ENCODE measurements at regions not wholly inside any gene's neighbourhood (a gene's known extent, or its start where the extent isn't known, plus 50 kb on each side); places are given as distances from the start of the nearest gene placed in this dataset.
"Not testable (repeated sequence)": the region's sequence is repeated elsewhere in the genome, so short reads cannot be mapped to it uniquely, and the experiment has no call there.

- no peaks in the 10 kb centered on the region for H3K36me3 Mint-ChIP-seq (ENCODE audit: low read depth)
- H3K4me3 Mint-ChIP-seq = no peak overlapping the region
- no peaks in the 10 kb centered on the region for H3K9me3 Mint-ChIP-seq
- peaks cover 3% of the 10 kb centered on the region for H3K27me3 Mint-ChIP-seq (ENCODE audit: insufficient read depth)
- no peaks in the 10 kb centered on the region for H3K4me1 Mint-ChIP-seq (ENCODE audit: low read depth)
- DNase-seq (ENCODE audit: low spot score) = no peak
- intact Hi-C loops (cut with micrococcal nuclease) = no loop called here
- no peak overlapping the region for H3K27ac Mint-ChIP-seq
Measured at GRCh38 chr20:48377940-48378339, 449.9 kb downstream of the PREX1 start.

- H3K9me3 Mint-ChIP-seq = no peaks in the 10 kb centered on the region
- no peak overlapping the region for H3K4me3 Mint-ChIP-seq
- H3K36me3 Mint-ChIP-seq (ENCODE audit: low read depth) = no peaks in the 10 kb centered on the region
- H3K4me1 Mint-ChIP-seq (ENCODE audit: low read depth) = no peaks in the 10 kb centered on the region
- intact Hi-C loops (cut with micrococcal nuclease) = no loop called here
- DNase-seq (ENCODE audit: low spot score) = no peak
- no peak overlapping the region for H3K27ac Mint-ChIP-seq
- peaks cover 8% of the 10 kb centered on the region for H3K27me3 Mint-ChIP-seq (ENCODE audit: insufficient read depth)
Measured at GRCh38 chr20:48375804-48376203, 452.0 kb downstream of the PREX1 start.

DNA sequence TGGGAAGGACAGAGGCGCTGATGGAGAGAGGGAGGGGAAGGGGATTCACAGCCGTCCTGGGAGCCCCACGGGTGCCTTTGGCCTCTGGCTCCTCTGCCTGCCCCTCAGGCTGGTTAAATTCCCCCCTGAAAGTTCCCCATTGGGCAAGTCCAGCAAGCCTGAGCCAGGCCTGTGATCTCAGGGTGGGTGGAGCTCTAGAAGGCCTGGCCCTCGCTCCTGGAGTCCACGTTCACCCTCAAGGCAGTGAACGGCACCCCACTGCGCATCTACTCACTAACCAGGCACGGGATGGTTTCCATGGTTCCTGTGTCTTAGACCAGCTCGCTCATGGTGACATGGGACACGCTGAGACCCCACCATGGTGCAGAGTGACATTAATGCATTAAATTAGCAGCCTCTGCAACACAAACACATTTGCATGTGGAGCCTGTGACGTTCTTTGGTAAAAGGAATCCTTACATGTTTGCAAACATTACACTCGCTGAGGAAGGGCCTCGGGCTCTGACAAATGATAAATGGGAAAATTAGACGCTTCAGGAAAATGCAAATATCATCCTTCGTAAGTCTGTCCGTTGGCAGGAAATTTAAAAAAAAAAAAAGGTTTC is 452.7 kb downstream of the PREX1 start:
- Mint-ChIP-seq H3K4me1 (ENCODE audit: low read depth) (no peaks in the 10 kb centered on the region), H3K27ac (no peak overlapping the region), H3K27me3 (ENCODE audit: insufficient read depth) (peaks cover 11% of the 10 kb centered on the region), H3K4me3 (no peak overlapping the region), H3K36me3 (ENCODE audit: low read depth) (no peaks in the 10 kb centered on the region), H3K9me3 (no peaks in the 10 kb centered on the region)
- intact Hi-C loops (cut with micrococcal nuclease) = no loop called here
- no peak for DNase-seq (ENCODE audit: low spot score)

- H3K27ac Mint-ChIP-seq; DNase-seq (ENCODE audit: low spot score); H3K9me3 Mint-ChIP-seq; H3K4me3 Mint-ChIP-seq; H3K36me3 Mint-ChIP-seq (ENCODE audit: low read depth); intact Hi-C loops (cut with micrococcal nuclease); H3K4me1 Mint-ChIP-seq (ENCODE audit: low read depth): not testable (repeated sequence)
- H3K27me3 Mint-ChIP-seq (ENCODE audit: insufficient read depth) = peaks cover 11% of the 10 kb centered on the region
Measured at GRCh38 chr20:48374031-48374907, 453.5 kb downstream of the PREX1 start.

DNA sequence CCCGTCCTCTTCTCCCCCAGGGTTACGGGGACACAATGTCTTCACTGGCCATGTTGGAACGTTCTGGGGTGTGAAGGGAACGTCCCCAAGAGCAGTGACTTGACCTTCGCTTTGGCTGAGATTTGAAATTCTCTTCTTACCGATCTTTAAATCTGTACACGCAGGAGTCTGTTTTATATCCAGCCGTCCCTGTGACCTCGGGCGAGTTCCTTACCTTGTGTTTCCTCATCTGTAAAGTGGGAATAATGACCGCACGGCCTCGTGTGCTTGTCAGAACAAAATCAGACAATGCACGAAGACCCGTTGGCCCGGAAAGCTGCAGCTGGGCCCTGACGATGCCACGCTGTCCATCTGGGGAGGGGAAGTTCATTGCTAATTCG is 454.3 kb downstream of the PREX1 start:
- no peaks in the 10 kb centered on the region for H3K9me3 Mint-ChIP-seq
- H3K27me3 Mint-ChIP-seq (ENCODE audit: insufficient read depth) = peaks cover 11% of the 10 kb centered on the region
- intact Hi-C loops (cut with micrococcal nuclease) = no loop called here
- H3K4me3 Mint-ChIP-seq = no peak overlapping the region
- no peak for DNase-seq (ENCODE audit: low spot score)
- no peak overlapping the region for H3K27ac Mint-ChIP-seq
- no peaks in the 10 kb centered on the region for H3K36me3 Mint-ChIP-seq (ENCODE audit: low read depth)
- H3K4me1 Mint-ChIP-seq (ENCODE audit: low read depth) = no peaks in the 10 kb centered on the region

DNA sequence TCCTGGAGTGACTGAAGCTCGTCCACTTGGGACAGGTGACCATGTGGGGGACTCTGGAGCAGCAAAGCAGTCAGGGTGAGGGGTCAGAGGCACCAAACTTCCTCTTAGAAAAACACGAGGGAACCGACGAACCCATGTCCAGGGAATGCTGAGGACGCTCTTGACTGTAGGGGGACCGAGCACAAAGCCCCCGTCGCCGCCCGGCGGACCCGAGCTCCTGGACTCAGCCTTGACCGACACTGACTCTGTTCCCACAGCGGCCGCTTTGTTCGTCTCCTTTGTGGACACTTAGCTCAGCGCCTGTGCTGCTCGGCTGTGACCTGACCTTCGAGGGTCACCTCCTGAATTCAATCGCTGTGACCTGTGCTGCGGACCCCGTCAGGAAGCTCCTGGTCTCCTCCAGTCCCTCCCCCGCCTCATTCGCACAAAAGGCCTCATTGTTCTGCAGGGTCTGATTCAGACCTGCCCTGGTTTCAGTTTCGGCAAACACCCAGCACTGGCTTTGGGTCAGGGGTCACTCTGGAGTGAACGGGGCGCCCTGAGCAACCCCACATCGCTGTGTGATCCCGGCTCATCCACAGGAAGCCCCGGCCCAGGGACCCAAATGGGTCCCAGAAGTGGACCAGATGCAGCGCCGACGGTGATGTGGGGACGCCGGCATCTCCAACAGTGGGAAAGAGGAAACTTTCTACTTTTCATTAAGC is 454.8 kb downstream of the PREX1 start:
- H3K9me3 Mint-ChIP-seq; intact Hi-C loops (cut with micrococcal nuclease); H3K27ac Mint-ChIP-seq; DNase-seq (ENCODE audit: low spot score); H3K4me1 Mint-ChIP-seq (ENCODE audit: low read depth); H3K4me3 Mint-ChIP-seq; H3K36me3 Mint-ChIP-seq (ENCODE audit: low read depth): not testable (repeated sequence)
- peaks cover 11% of the 10 kb centered on the region for H3K27me3 Mint-ChIP-seq (ENCODE audit: insufficient read depth)

GRCh38 chr20:48371211-48371610 is 456.6 kb downstream of the PREX1 start:
- intact Hi-C loops (cut with micrococcal nuclease) = no loop called here

DNA sequence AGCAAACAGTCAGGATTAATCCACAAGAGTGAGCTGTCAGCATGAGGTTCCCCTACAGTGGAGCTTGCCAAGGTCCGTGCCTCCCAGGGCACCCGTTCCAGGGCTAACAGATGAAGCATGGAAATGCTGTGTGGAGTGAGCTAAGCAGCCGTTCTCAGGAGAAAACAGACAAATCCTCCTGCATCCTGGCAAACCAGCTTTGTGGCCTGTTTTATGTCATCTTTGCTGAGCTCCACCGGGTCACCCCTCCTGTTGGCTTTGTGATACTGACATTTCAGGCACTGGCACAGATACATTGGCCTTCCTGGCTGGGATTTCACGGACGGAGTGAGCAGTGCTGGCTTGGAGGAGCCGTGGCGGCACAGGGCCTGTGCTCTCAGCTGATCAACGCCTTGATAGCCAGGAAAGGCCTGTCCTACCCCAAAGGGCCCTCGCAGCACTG is 459.2 kb downstream of the PREX1 start:
- H3K27me3 Mint-ChIP-seq (ENCODE audit: insufficient read depth); H3K4me3 Mint-ChIP-seq; H3K36me3 Mint-ChIP-seq (ENCODE audit: low read depth); H3K27ac Mint-ChIP-seq; H3K9me3 Mint-ChIP-seq; intact Hi-C loops (cut with micrococcal nuclease); DNase-seq (ENCODE audit: low spot score): not testable (repeated sequence)
- peaks cover 14% of the 10 kb centered on the region for H3K4me1 Mint-ChIP-seq (ENCODE audit: low read depth)

More at GRCh38 chr20:48371211-48371610, 456.6 kb downstream of the PREX1 start:
- peaks cover 11% of the 10 kb centered on the region for H3K27me3 Mint-ChIP-seq (ENCODE audit: insufficient read depth)
- H3K27ac Mint-ChIP-seq = no peak overlapping the region
- no peaks in the 10 kb centered on the region for H3K36me3 Mint-ChIP-seq (ENCODE audit: low read depth)
- peaks cover 14% of the 10 kb centered on the region for H3K4me1 Mint-ChIP-seq (ENCODE audit: low read depth)
- no peak for DNase-seq (ENCODE audit: low spot score)
- H3K9me3 Mint-ChIP-seq = no peaks in the 10 kb centered on the region
- no peak overlapping the region for H3K4me3 Mint-ChIP-seq

- DNase-seq (ENCODE audit: low spot score) = not testable (repeated sequence)
Measured at GRCh38 chr20:48367541-48368358, 460.0 kb downstream of the PREX1 start.

GRCh38 chr20:48366230-48366629 is 461.6 kb downstream of the PREX1 start:
- Mint-ChIP-seq H3K9me3 (no peaks in the 10 kb centered on the region), H3K27me3 (ENCODE audit: insufficient read depth) (peaks cover 10% of the 10 kb centered on the region), H3K4me3 (no peak overlapping the region), H3K27ac (no peak overlapping the region), H3K36me3 (ENCODE audit: low read depth) (no peaks in the 10 kb centered on the region), H3K4me1 (ENCODE audit: low read depth) (peaks cover 14% of the 10 kb centered on the region)
- intact Hi-C loops (cut with micrococcal nuclease) = no loop called here
- no peak for DNase-seq (ENCODE audit: low spot score)

More at GRCh38 chr20:48367541-48368358, 460.0 kb downstream of the PREX1 start:
- H3K9me3 Mint-ChIP-seq; H3K27ac Mint-ChIP-seq; intact Hi-C loops (cut with micrococcal nuclease); H3K4me3 Mint-ChIP-seq; H3K36me3 Mint-ChIP-seq (ENCODE audit: low read depth): not testable (repeated sequence)
- Mint-ChIP-seq H3K27me3 (ENCODE audit: insufficient read depth) (peaks cover 10% of the 10 kb centered on the region), H3K4me1 (ENCODE audit: low read depth) (peaks cover 14% of the 10 kb centered on the region)

GRCh38 chr20:48364688-48365421 is 462.9 kb downstream of the PREX1 start:
- Mint-ChIP-seq H3K4me3 (no peak overlapping the region), H3K4me1 (ENCODE audit: low read depth) (peaks cover 14% of the 10 kb centered on the region), H3K9me3 (no peaks in the 10 kb centered on the region), H3K36me3 (ENCODE audit: low read depth) (no peaks in the 10 kb centered on the region), H3K27me3 (ENCODE audit: insufficient read depth) (peaks cover 8% of the 10 kb centered on the region), H3K27ac (no peak overlapping the region)
- DNase-seq (ENCODE audit: low spot score) = no peak
- intact Hi-C loops (cut with micrococcal nuclease) = no loop called here

DNA sequence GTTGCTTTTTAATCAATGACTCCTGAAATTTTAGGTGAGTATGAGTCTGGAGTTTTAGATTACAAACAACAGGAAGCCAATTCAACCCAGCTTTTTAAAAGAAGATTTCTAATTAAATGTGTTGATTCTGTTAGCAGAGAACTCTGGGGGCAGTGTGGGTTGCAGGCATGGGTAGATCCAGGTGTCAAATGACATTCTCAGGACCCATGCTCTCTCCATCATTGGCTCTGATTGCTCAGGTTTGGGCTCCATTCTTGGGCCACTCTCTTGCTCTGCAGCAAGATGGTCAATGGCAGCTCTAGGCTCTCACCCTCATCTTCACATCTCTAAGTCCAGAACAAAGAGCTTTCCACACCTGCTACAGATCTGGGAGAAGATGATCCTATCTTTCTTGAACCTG is 463.7 kb downstream of the PREX1 start:
- H3K9me3 Mint-ChIP-seq = no peaks in the 10 kb centered on the region
- H3K4me1 Mint-ChIP-seq (ENCODE audit: low read depth) = peaks cover 14% of the 10 kb centered on the region
- H3K4me3 Mint-ChIP-seq = no peak overlapping the region
- H3K27me3 Mint-ChIP-seq (ENCODE audit: insufficient read depth) = peaks cover 9% of the 10 kb centered on the region
- intact Hi-C loops (cut with micrococcal nuclease) = no loop called here
- H3K36me3 Mint-ChIP-seq (ENCODE audit: low read depth) = no peaks in the 10 kb centered on the region
- H3K27ac Mint-ChIP-seq = no peak overlapping the region
- DNase-seq (ENCODE audit: low spot score) = no peak
